Left renal pelvis (tissue), 4 donors: ENCODE measurements at regions not wholly inside any gene's neighbourhood (a gene's known extent, or its start where the extent isn't known, plus 50 kb on each side); places are given as distances from the start of the nearest gene placed in this dataset.

Source experiments
- DNase-seq, 4 donors: peaks; one replicate each; pipeline ENCODE4 v3.0.0-alpha.2; 2013; ENCODE audit warnings: low read depth in 4 of 4, low spot score in 3 of 4

DNA sequence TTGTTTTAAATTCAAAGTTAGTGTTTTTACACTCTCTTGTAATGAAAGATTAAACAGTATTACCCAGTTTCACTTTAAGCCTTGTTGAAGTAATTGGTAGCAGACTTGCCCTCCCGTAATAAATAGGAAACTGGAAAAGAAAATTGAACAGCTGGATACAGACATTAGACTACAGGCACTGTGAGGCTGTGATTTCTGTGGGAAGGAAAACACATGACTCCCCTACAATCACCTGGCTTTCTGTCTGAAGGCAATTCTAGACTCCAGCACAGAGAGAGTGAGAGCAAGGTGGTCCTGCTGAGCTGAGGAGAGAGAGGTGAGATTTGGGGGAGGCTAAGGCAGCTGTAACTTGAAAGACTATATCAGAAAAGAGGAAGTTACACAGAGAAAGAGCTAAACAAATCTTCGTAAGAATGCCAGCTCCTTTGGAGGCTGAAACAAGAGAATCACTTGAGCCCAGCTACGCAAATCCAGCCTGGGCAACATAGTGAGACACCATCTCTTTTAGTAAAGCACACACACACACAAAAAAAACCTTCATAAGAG lies 57.8 kb upstream of the CDYL2 start:
- DNase-seq = no peak
